HCT116 (cell line): ENCODE measurements at regions not wholly inside any gene's neighbourhood (a gene's known extent, or its start where the extent isn't known, plus 50 kb on each side); places are given as distances from the start of the nearest gene placed in this dataset.

Experiments
- ATAC-seq: fragments of 200-7000 bp; cut with Tn5 transposase; 2 replicates; pipeline ENCODE4 v1.9.1; 2020; ENCODE audit warnings: mild to moderate bottlenecking, moderate library complexity
- BruUV-seq: library from RNA; stranded (reverse); fragments of 400-500 nt; replicated peaks from 2 replicates; lab custom pipeline; 2021; lab: Mats Ljungman, UMichigan
- CTCF ChIA-PET: fragments of 300-600 bp; sonication (Branson Sonifier 250); formaldehyde crosslinking; loops from one replicate; lab custom pipeline; 2021; ENCODE audit warnings: antibody characterized with exemption; lab: Charles Lee
- POLR2A ChIA-PET: fragments of 300-600, 350-600 bp; sonication (Branson Sonifier 250); formaldehyde crosslinking; loops from one replicate; lab custom pipeline; 2021; ENCODE audit warnings: antibody characterized with exemption; lab: Charles Lee
- RAD21 ChIA-PET, 2 experiments: fragments of 300-600 bp; sonication (Branson Sonifier 250); formaldehyde crosslinking; loops; one replicate each; lab custom pipeline; 2023; ENCODE audit warnings: low total read pairs in 2 of 2; ENCODE audit not compliant: uncharacterized antibody in 2 of 2, unreplicated experiment in 2 of 2, low non-redundant PET in 1 of 2; lab: Charles Lee
- DNase-seq: peaks from one replicate; pipeline ENCODE4 v3.0.0-alpha.2; 2010; ENCODE audit warnings: low read depth, low spot score
- H2AFZ ChIP-seq: fragments of 200-600 bp; shearing (Covaris generic), sonication (generic); 2 replicates; pipeline ENCODE4 v1.6.1; 2017; ENCODE audit warnings: low read depth, mixed run types, mixed read lengths, antibody characterized with exemption, low read length; ENCODE audit not compliant: poor library complexity, severe bottlenecking
- H3K27ac ChIP-seq: 2 replicates; pipeline ENCODE4 v1.5.1; 2012; ENCODE audit warnings: low read depth, low read length
- H3K27me3 ChIP-seq: fragments of 200-600 bp; sonication (generic); 2 replicates; pipeline ENCODE4 v1.6.1; 2016; ENCODE audit warnings: mixed run types, low read length, mixed read lengths; ENCODE audit not compliant: insufficient read depth
- H3K36me3 ChIP-seq, 2 experiments: fragments of 200-500 bp in 1 of 2; fragments of 200-600 bp in 1 of 2; sonication (Bioruptor generic) in 1 of 2; sonication (generic) in 1 of 2; 2 replicates each; pipeline versions ENCODE4 v1.5.1 to v1.6.1; 2014 to 2016; ENCODE audit warnings: low read length in 2 of 2, inconsistent platforms in 1 of 2, mixed read lengths in 1 of 2, mixed run types in 1 of 2; ENCODE audit not compliant: insufficient read depth in 2 of 2, control insufficient read depth in 1 of 2
- H3K4me1 ChIP-seq, 2 experiments: fragments of 200-600 bp in 1 of 2; sonication (generic) in 1 of 2; 2 replicates each; pipeline versions ENCODE4 v1.5.1 to v1.6.1; 2012 to 2017; ENCODE audit warnings: low read length in 2 of 2, inconsistent platforms in 1 of 2, mild to moderate bottlenecking in 1 of 2, mixed read lengths in 1 of 2, mixed run types in 1 of 2, moderate library complexity in 1 of 2; ENCODE audit not compliant: insufficient read depth in 2 of 2, control insufficient read depth in 1 of 2
- H3K4me2 ChIP-seq: fragments of 200-600 bp; sonication (generic); 2 replicates; pipeline ENCODE4 v1.6.1; 2017; ENCODE audit warnings: mixed run types, low read length, mixed read lengths
- H3K4me3 ChIP-seq, 2 experiments: fragments of 200-600 bp in 1 of 2; sonication (generic) in 1 of 2; replicated peaks in 1 of 2; 2 replicates each; pipeline ENCODE4 v1.5.1; 2011 to 2016; ENCODE audit warnings: low read length in 2 of 2, control low read depth in 1 of 2, low read depth in 1 of 2, mild to moderate bottlenecking in 1 of 2, mixed read lengths in 1 of 2, mixed run types in 1 of 2
- H3K79me2 ChIP-seq: fragments of 200-600 bp; sonication (generic); 2 replicates; pipeline ENCODE4 v1.6.1; 2017; ENCODE audit warnings: mild to moderate bottlenecking, mixed run types, low read length, moderate library complexity, mixed read lengths; ENCODE audit not compliant: insufficient read depth
- H3K9ac ChIP-seq: fragments of 200-600 bp; sonication (generic); 2 replicates; pipeline ENCODE4 v1.6.1; 2016; ENCODE audit warnings: low read length, mixed read lengths
- H3K9me2 ChIP-seq: fragments of 200-600 bp; sonication (generic), shearing (Covaris generic); 2 replicates; pipeline ENCODE4 v1.6.1; 2017; ENCODE audit warnings: mixed run types, mild to moderate bottlenecking, moderate library complexity; ENCODE audit not compliant: insufficient read depth
- H3K9me3 ChIP-seq, 2 experiments: fragments of 200-500 bp in 1 of 2; fragments of 200-600 bp in 1 of 2; sonication (Bioruptor generic) in 1 of 2; sonication (generic) in 1 of 2; 2 replicates each; pipeline ENCODE4 v1.6.1; 2014 to 2017; ENCODE audit warnings: low read length in 2 of 2, mixed read lengths in 2 of 2, inconsistent platforms in 1 of 2, low read depth in 1 of 2, mild to moderate bottlenecking in 1 of 2, mixed run types in 1 of 2, moderate library complexity in 1 of 2; ENCODE audit not compliant: control insufficient read depth in 1 of 2, insufficient read depth in 1 of 2
- H4K20me1 ChIP-seq: fragments of 200-600 bp; sonication (generic), shearing (Covaris generic); 2 replicates; pipeline ENCODE4 v1.6.1; 2017; ENCODE audit warnings: mixed run types, mild to moderate bottlenecking, moderate library complexity; ENCODE audit not compliant: insufficient read depth
- CBX3 ChIP-seq: IDR thresholded peaks from 2 replicates; pipeline ENCODE4 v1.6.1; 2012; ENCODE audit warnings: low read depth
- CEBPB ChIP-seq: IDR thresholded peaks from 2 replicates; pipeline ENCODE4 v1.6.1; 2012; ENCODE audit warnings: low read depth
- EGR1 ChIP-seq: IDR thresholded peaks from 2 replicates; pipeline ENCODE4 v1.6.1; 2012; ENCODE audit warnings: low read depth
- ELF1 ChIP-seq: IDR thresholded peaks from 2 replicates; pipeline ENCODE4 v1.6.1; 2012; ENCODE audit warnings: low read depth, borderline replicate concordance
- EZH2 ChIP-seq: fragments of 200-600 bp; sonication (generic); IDR thresholded peaks from 2 replicates; pipeline ENCODE4 v1.6.1; 2017; ENCODE audit warnings: antibody characterized with exemption, mixed run types
- MAX ChIP-seq: IDR thresholded peaks from 2 replicates; pipeline ENCODE4 v1.6.1; 2012
- POLR2A ChIP-seq: IDR thresholded peaks from 2 replicates; pipeline ENCODE4 v1.7.0; 2011; ENCODE audit warnings: borderline replicate concordance; ENCODE audit not compliant: insufficient read depth, insufficient read length; ENCODE audit errors: extremely low read depth
- RAD21 ChIP-seq: IDR thresholded peaks from 2 replicates; pipeline ENCODE4 v1.6.1; 2012; ENCODE audit warnings: low read depth, mild to moderate bottlenecking
- REST ChIP-seq: IDR thresholded peaks from 2 replicates; pipeline ENCODE4 v1.6.1; 2012; ENCODE audit warnings: low read depth
- SIN3A ChIP-seq: IDR thresholded peaks from 2 replicates; pipeline ENCODE4 v1.6.1; 2012; ENCODE audit warnings: low read depth
- SP1 ChIP-seq: IDR thresholded peaks from 2 replicates; pipeline ENCODE4 v1.6.1; 2012; ENCODE audit warnings: low read depth
- SRF ChIP-seq: IDR thresholded peaks from 2 replicates; pipeline ENCODE4 v1.6.1; 2012; ENCODE audit warnings: low read depth
- TCF7L2 ChIP-seq: IDR thresholded peaks from 2 replicates; pipeline ENCODE4 v1.7.0; 2011; ENCODE audit warnings: borderline replicate concordance, inconsistent platforms; ENCODE audit not compliant: insufficient read depth, insufficient read length; ENCODE audit errors: extremely low read depth
- YY1 ChIP-seq: IDR thresholded peaks from 2 replicates; pipeline ENCODE4 v1.6.1; 2011; ENCODE audit warnings: low read length, low read depth, moderate library complexity, mild to moderate bottlenecking; ENCODE audit not compliant: insufficient replicate concordance; ENCODE audit errors: extremely low read depth
- ZNF274 ChIP-seq: fragments of 200-500 bp; sonication (Bioruptor generic); IDR thresholded peaks from 2 replicates; pipeline ENCODE4 v1.6.1; 2014; ENCODE audit warnings: mild to moderate bottlenecking, low read depth, low read length, inconsistent platforms
- intact Hi-C: fragments of 100-400 bp; cut with micrococcal nuclease; formaldehyde crosslinking; loops from 2 replicates; pipeline ENCODE4 v1.10.0; 2022

DNA sequence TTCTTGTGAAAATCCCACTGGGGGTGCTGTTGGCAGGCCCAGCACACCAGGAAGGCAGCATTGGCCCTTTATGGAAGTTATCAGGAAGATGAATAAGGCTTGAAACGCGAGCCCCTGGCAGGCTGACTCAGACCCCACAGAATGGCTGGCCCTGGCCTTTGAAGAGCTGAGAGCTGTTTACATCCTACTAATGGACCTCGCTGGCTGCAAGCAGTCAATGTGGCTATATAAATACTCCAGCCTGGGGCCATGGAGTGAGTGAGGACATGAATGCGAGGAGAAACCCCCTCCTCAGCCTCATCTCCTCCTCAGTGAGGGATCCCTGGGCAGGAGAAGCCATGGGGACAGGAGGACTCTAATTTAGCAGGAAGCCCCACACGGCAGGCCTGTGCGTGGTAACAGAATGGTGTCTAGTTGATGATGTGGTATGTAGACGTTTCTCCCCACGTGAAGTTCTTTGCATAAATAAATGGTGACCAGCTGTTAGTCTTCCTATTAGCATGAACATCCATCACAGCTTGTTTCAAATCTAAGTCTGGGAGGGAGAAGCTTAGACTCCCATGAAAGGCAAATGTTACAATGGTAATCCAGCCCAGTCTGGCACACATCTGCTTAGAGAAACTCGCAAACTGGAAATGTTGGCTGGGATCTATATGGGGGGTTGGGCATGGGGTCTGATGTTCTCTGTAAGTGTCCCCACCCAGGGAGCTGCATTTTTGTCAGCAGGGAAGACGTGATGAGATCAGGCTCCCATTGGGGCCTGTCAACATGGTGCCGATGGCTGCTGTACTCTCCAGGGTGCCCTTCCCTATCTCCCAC lies 175.1 kb upstream of the PITX1 start (continued):
- TF ChIP-seq RAD21, result peak; percentile 79
- peak; percentile 29 for TF ChIP-seq YY1

DNA sequence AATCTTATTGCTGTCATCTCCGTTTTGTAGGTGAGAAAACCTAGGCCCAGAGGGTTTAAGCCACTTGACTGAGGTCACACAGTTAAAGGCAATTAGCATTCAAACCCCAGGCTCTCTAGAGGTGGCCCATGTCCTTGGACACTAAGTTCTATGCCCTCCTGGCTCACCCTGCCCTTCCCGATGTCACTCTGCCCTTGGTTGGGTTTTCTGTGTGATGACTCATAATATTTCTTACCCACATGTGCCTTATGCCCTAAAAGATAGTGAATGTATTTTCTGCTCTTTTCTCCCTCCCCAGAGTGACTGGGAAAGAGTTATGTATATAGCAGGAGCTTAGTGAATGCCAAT lies 174.5 kb upstream of the PITX1 start:
- Histone ChIP-seq H3K79me2 (no peaks in the 10 kb centered on the region), H3K9me3 (no peaks in the 10 kb centered on the region), H4K20me1 (no peaks in the 10 kb centered on the region), H3K27me3 (no peaks in the 10 kb centered on the region), H3K4me3 (no peak overlapping the region; a peak in 1 of 4 replicates), H3K4me1 (peaks cover 11 to 26% of the 10 kb centered on the region in 2 experiments), H3K4me2 (peak overlapping the region; percentile 66), H3K36me3 (no peaks in the 10 kb centered on the region), H3K9me2 (no peaks in the 10 kb centered on the region), H3K9ac (no peak overlapping the region), H3K27ac (0 out of 2 replicates have a peak overlapping the region, but pooled peaks have one; percentile 3), H2AFZ (peak overlapping the region; percentile 47)
- CTCF ChIA-PET, result no interaction called here
- POLR2A ChIA-PET, result no interaction called here
- no TSS peak for BruUV-seq
- intact Hi-C loops, result no loop called here
- RAD21 ChIA-PET, result no interaction called here
- ATAC-seq (peak; percentile 64), DNase-seq (no peak)
- TF ChIP-seq CBX3, result no peak; the same call in 1 of the 2 replicates
- TF ChIP-seq SP1, result no peak
- TF ChIP-seq YY1, result no peak
- TF ChIP-seq SIN3A, result 0 out of 2 replicates have a peak, but pooled peaks have one; percentile 33

DNA sequence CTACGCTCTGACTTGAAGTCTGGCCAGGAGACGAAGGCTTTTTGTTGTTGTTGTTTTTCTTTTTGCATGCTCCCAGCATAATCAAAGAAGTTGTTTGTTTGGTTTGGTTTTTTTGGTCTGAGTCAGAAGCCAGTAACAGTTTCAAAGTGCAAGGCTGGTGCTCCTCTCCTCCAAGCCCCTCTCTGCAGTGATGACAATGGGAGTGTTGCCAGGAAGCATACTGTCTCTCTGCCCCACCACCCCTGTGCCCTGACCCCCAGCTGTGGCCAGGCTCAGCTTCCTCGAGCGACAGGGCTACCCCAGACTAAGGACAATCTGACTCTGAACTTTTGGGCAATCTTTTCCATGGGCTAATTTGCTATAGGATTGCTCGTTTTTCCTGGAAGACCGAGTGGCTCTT lies 173.8 kb upstream of the PITX1 start:
- no peak overlapping the region for H2AFZ ChIP-seq
- ChIA-PET CTCF (no interaction called here), POLR2A (no interaction called here)
- H3K27ac ChIP-seq, result no peak overlapping the region
- no peaks in the 10 kb centered on the region for H3K79me2 ChIP-seq
- no peaks in the 10 kb centered on the region for H3K36me3 ChIP-seq
- no peak overlapping the region for H3K4me3 ChIP-seq
- H3K9ac ChIP-seq, result no peak overlapping the region
- no peak for TF ChIP-seq EGR1
- no peak for TF ChIP-seq SIN3A
- no peak for TF ChIP-seq MAX
- no peak for TF ChIP-seq POLR2A
- TF ChIP-seq ZNF274, result no peak
- no peak for TF ChIP-seq ELF1
- no peak for TF ChIP-seq SRF
- TF ChIP-seq REST, result no peak
- no peak for TF ChIP-seq CBX3
- TF ChIP-seq CEBPB, result no peak
- no peak for TF ChIP-seq TCF7L2
- TF ChIP-seq SP1, result no peak
- TF ChIP-seq RAD21, result no peak
- no peak for TF ChIP-seq EZH2
- TF ChIP-seq, all 23 proteins: peak for 0
- Histone ChIP-seq H3K4me1 (peaks cover 11 to 27% of the 10 kb centered on the region in 2 experiments), H3K27me3 (no peaks in the 10 kb centered on the region), H3K9me3 (peaks cover 0 to under 1% of the 10 kb centered on the region in 2 experiments; a peak in 1 of 4 replicates), H3K4me2 (peak overlapping the region; percentile 66), H4K20me1 (no peaks in the 10 kb centered on the region), H3K9me2 (no peaks in the 10 kb centered on the region)
- no TSS peak for BruUV-seq
- DNase-seq (no peak), ATAC-seq (no peak)
- intact Hi-C loops, result no loop called here
- RAD21 ChIA-PET, result no interaction called here
